Ovary (tissue), 7 donors: ENCODE measurements at regions not wholly inside any gene's neighbourhood (a gene's known extent, or its start where the extent isn't known, plus 50 kb on each side); places are given as distances from the start of the nearest gene placed in this dataset.

ENCODE experiments used
- DNase-seq, 5 donors: peaks; one replicate each; pipeline ENCODE4 v3.0.0-alpha.2; 2019 to 2020
- H3K27ac ChIP-seq, 2 donors: fragments of 200-600 bp; one replicate each; pipeline versions ENCODE4 v1.5.1 to v1.8.0; 2019 to 2022
- H3K27me3 ChIP-seq: fragments of 200-600 bp; one replicate; pipeline ENCODE4 v1.8.0; 2022
- H3K36me3 ChIP-seq: fragments of 200-600 bp; sonication (generic); one replicate; pipeline ENCODE4 v1.5.1; 2019
- H3K4me1 ChIP-seq: one replicate; pipeline ENCODE4 v1.8.1; 2013; ENCODE audit warnings: mild to moderate bottlenecking, moderate library complexity; ENCODE audit not compliant: insufficient read depth
- H3K4me3 ChIP-seq: fragments of 200-600 bp; sonication (generic); one replicate; pipeline ENCODE4 v1.5.1; 2017
- H3K9me3 ChIP-seq, 2 donors: fragments of 200-600 bp in 1 of 2; sonication (generic) in 1 of 2; one replicate each; pipeline versions ENCODE4 v1.5.1 to v1.8.1; 2013 to 2019; ENCODE audit warnings: mild to moderate bottlenecking in 1 of 2, moderate library complexity in 1 of 2
- EP300 ChIP-seq: sonication (generic); formaldehyde crosslinking; IDR thresholded peaks from one replicate; pipeline ENCODE4 v1.6.1; 2017; ENCODE audit warnings: antibody characterized with exemption
- POLR2A ChIP-seq: fragments of 450-650 bp; IDR thresholded peaks from one replicate; pipeline ENCODE4 v1.6.1; 2017; ENCODE audit warnings: antibody characterized with exemption, mild to moderate bottlenecking, moderate library complexity
- WGBS, 3 donors: extraction: QIAGEN DNeasy Blood & Tissue Kit in 1 of 3; methylation state at CpG; one replicate each; pipeline versions ENCODE4 v1.1.5 to v1.1.7; 2013 to 2017; 5-methylcytosine and 5-hydroxymethylcytosine counted together
- intact Hi-C, 4 donors: fragments of 100-400 bp; cut with DNase I; formaldehyde crosslinking; loops; one replicate each; pipeline versions ENCODE4 v1.11.0 to v1.15.1; 2022 to 2023
- TF ChIP-seq, protein P1 (sequence below), 3 donors: fragments of 450-650 bp in 2 of 3; fragments of 200-600 bp in 1 of 3; IDR thresholded peaks; one replicate each; pipeline versions ENCODE4 v1.5.1 to v1.8.0; 2016 to 2022; ENCODE audit warnings: antibody characterized with exemption in 3 of 3, mild to moderate bottlenecking in 1 of 3
- donor health status: DM: no; HTN: no; CAD: no; lungs with moderate emphysema.
- donor health status: DM: no; HTN: no; CAD: no.
- donor health status: Bipolar disorder and iron deficiency.
- donor health status: DM: no; HTN: no; CAD: no.
- donor health status: DM: yes; HTN: yes; CAD: no.

DNA sequence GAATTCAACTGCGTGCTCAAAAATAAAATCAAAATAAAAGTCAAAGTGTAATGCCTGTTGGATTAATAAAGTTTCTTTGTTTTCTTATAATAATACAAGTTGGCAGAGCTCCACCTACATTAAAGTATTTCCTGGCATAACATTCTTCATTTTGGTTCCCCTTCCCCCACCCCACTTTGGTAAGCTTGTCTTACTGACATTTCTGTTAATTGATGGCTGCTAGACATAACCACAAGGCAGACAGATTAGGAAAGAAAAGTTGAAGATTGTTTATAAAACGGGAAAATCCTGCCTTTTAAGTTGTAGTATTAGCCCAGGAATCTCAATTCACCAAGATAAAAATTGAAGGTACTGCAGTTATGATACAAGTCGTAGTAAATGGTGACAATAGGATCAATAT, 246.5 kb upstream of the RPS6KA3 start:
- DNase-seq, result no peak
- TF ChIP-seq EP300 (no peak), POLR2A (no peak)
- TF ChIP-seq, protein P1, sequence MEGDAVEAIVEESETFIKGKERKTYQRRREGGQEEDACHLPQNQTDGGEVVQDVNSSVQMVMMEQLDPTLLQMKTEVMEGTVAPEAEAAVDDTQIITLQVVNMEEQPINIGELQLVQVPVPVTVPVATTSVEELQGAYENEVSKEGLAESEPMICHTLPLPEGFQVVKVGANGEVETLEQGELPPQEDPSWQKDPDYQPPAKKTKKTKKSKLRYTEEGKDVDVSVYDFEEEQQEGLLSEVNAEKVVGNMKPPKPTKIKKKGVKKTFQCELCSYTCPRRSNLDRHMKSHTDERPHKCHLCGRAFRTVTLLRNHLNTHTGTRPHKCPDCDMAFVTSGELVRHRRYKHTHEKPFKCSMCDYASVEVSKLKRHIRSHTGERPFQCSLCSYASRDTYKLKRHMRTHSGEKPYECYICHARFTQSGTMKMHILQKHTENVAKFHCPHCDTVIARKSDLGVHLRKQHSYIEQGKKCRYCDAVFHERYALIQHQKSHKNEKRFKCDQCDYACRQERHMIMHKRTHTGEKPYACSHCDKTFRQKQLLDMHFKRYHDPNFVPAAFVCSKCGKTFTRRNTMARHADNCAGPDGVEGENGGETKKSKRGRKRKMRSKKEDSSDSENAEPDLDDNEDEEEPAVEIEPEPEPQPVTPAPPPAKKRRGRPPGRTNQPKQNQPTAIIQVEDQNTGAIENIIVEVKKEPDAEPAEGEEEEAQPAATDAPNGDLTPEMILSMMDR (IDR thresholded peaks at IDR 0.05), result no peak
- Histone ChIP-seq H3K9me3 (no peaks in the 10 kb centered on the region), H3K4me3 (no peak overlapping the region), H3K4me1 (no peaks in the 10 kb centered on the region), H3K27me3 (no peaks in the 10 kb centered on the region), H3K36me3 (no peaks in the 10 kb centered on the region), H3K27ac (no peak overlapping the region)
- WGBS, 3 donors, result 44 to 58% (median 56%) methylated on average over 3 of the region's 3 CpGs
- intact Hi-C loops, result no loop called here

DNA sequence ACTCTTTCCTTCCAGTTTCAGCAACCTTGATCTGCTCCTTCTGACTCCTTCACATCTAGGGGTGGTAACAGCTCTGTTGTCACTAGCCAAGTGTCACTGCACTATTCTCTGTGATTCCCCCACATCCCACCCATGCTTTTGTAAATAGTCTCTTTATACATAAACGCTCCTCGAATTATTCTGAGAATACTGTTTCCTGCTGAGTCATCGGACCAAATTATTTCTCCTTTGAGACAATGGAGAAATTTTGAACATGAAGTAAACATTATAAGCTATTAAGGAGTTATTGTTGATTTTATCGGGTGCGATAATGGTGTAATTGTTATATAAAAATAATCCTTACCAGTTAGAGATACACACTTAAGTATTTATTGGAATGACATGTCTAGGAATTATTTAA, 245.1 kb upstream of the RPS6KA3 start:
- no peak for TF ChIP-seq POLR2A
- no peak for TF ChIP-seq EP300
- TF ChIP-seq, protein P1 (IDR thresholded peaks at IDR 0.05), result no peak

DNA sequence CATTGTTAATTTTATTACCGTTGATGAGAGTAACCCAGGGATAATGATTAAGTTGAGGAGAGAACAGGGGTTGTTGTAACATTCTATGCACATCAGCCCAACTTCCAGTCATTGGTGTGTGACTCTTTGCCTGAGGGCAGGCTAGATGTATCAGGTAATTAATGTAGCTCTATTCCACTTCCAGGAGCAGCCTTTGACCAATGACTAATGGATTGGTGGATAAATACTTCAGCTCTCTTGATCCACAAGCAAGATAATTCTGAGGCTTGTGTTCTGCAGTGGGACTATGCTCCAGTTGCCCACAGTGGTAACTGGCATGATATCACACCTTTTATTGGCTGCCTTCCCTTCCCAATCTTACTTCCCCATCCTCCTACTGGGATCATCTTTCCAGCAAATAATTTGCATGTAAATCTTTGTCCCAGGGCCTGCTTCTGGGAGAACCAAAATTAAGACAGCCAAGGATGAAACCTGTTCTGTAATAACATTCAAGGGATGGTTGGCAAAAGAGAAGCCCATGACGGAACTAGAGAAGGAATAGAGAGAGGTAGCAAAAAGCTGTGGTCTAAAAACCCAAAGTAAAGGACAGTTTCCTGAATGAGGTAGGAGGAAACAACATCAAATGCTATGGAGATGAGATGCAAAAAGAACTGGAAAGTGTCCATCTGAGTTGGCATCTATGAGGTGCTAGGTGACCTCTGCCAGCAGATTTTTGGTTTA, 241.4 kb upstream of the RPS6KA3 start:
- Histone ChIP-seq H3K9me3 (no peaks in the 10 kb centered on the region), H3K27me3 (no peaks in the 10 kb centered on the region), H3K4me3 (no peak overlapping the region), H3K4me1 (no peaks in the 10 kb centered on the region), H3K27ac (no peak overlapping the region), H3K36me3 (no peaks in the 10 kb centered on the region)
- intact Hi-C loops, result no loop called here
- WGBS, 3 donors, result 74 to 77% (median 75%) methylated on average over 2 of the region's 2 CpGs
- TF ChIP-seq, protein P1 (IDR thresholded peaks at IDR 0.05), result no peak
- DNase-seq, result no peak

More for the DNA sequence above, 245.1 kb upstream of the RPS6KA3 start:
- Histone ChIP-seq H3K27me3 (no peaks in the 10 kb centered on the region), H3K9me3 (no peaks in the 10 kb centered on the region), H3K27ac (no peak overlapping the region), H3K4me1 (no peaks in the 10 kb centered on the region), H3K36me3 (no peaks in the 10 kb centered on the region), H3K4me3 (no peak overlapping the region)
- intact Hi-C loops, result no loop called here
- no peak for DNase-seq
- 74 to 87% (median 86%) methylated on average over 5 of the region's 5 CpGs for WGBS, 3 donors

DNA sequence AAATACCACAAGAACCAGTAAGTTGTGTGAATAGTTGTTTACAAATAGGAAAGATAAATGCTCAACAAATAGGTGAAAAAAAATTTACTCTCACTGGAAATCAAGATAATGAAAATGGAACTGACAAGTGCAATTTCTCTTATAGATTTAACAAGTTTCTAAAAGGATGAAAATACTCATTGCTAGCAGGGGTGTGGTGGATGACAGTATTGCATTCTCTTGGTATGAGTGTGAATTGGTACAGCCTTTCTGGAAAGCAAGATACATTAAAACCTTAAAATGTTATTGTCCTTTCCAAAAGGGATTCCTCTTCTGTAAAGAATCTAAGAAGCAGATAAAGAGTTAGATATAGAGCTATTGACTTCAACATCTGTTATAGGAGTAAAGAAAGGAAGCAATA, 240.0 kb upstream of the RPS6KA3 start:
- intact Hi-C loops, result no loop called here
- H3K36me3 ChIP-seq, result no peaks in the 10 kb centered on the region
- no peak overlapping the region for H3K4me3 ChIP-seq
- no peak for TF ChIP-seq POLR2A
- no peak for TF ChIP-seq EP300
- TF ChIP-seq, protein P1 (IDR thresholded peaks at IDR 0.05), result no peak
- no peak overlapping the region for H3K27ac ChIP-seq
- H3K27me3 ChIP-seq, result no peaks in the 10 kb centered on the region
- H3K9me3 ChIP-seq, result no peaks in the 10 kb centered on the region
- no peaks in the 10 kb centered on the region for H3K4me1 ChIP-seq
- no peak for DNase-seq
